Transverse colon (tissue), 4 donors: ENCODE measurements at regions not wholly inside any gene's neighbourhood (a gene's known extent, or its start where the extent isn't known, plus 50 kb on each side); places are given as distances from the start of the nearest gene placed in this dataset.

Experiments
- EP300 ChIP-seq: sonication (generic); formaldehyde crosslinking; IDR thresholded peaks from one replicate; pipeline ENCODE4 v1.6.1; 2017; ENCODE audit warnings: antibody characterized with exemption, low read depth
- POLR2A ChIP-seq: fragments of 450-650 bp; IDR thresholded peaks from one replicate; pipeline ENCODE4 v1.6.1; 2016; ENCODE audit warnings: antibody characterized with exemption, mild to moderate bottlenecking, moderate library complexity
- POLR2AphosphoS5 ChIP-seq, 3 donors: sonication (generic); formaldehyde crosslinking; IDR thresholded peaks; one replicate each; pipeline ENCODE4 v1.6.1; 2016; ENCODE audit warnings: antibody characterized with exemption in 3 of 3
- TF ChIP-seq, protein P1 (sequence below), 5 experiments: fragments of 200-600 bp in 3 of 5; fragments of 450-650 bp in 2 of 5; sonication (generic) in 3 of 5; IDR thresholded peaks; 1 replicate in 2 of 5; 2 replicates in 3 of 5; pipeline ENCODE4 v1.5.1; 2016 to 2017; ENCODE audit warnings: antibody characterized with exemption in 5 of 5, inconsistent platforms in 3 of 5, mild to moderate bottlenecking in 2 of 5, moderate library complexity in 1 of 5

DNA sequence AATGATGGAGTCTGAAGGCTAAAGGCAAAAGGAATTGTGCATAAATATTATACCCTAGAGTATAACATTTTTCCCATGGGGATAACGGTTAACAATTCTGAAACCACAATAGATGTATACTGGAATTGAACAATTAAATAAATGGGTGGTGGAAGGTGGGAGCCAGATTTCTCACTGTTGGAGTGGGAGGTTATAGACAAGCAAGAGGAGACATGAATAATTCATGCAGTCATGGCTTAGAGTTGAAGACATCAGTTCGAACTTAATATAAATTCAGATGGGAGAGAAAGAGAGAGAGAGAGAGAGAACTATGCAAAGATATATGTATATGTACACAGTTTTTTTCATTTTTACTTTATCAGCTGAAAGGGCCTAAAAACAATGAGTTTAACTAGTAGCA, 523.9 kb downstream of the FOXG1 start:
- TF ChIP-seq EP300 (no peak), POLR2A (no peak), POLR2AphosphoS5 (IDR thresholded peaks at IDR 0.05) (no peak)
- TF ChIP-seq, protein P1, sequence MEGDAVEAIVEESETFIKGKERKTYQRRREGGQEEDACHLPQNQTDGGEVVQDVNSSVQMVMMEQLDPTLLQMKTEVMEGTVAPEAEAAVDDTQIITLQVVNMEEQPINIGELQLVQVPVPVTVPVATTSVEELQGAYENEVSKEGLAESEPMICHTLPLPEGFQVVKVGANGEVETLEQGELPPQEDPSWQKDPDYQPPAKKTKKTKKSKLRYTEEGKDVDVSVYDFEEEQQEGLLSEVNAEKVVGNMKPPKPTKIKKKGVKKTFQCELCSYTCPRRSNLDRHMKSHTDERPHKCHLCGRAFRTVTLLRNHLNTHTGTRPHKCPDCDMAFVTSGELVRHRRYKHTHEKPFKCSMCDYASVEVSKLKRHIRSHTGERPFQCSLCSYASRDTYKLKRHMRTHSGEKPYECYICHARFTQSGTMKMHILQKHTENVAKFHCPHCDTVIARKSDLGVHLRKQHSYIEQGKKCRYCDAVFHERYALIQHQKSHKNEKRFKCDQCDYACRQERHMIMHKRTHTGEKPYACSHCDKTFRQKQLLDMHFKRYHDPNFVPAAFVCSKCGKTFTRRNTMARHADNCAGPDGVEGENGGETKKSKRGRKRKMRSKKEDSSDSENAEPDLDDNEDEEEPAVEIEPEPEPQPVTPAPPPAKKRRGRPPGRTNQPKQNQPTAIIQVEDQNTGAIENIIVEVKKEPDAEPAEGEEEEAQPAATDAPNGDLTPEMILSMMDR (IDR thresholded peaks at IDR 0.05): no peak
